ENCODE measurements at regions not wholly inside any gene's neighbourhood (a gene's known extent, or its start where the extent isn't known, plus 50 kb on each side); places are given as distances from the start of the nearest gene placed in this dataset.

DNA sequence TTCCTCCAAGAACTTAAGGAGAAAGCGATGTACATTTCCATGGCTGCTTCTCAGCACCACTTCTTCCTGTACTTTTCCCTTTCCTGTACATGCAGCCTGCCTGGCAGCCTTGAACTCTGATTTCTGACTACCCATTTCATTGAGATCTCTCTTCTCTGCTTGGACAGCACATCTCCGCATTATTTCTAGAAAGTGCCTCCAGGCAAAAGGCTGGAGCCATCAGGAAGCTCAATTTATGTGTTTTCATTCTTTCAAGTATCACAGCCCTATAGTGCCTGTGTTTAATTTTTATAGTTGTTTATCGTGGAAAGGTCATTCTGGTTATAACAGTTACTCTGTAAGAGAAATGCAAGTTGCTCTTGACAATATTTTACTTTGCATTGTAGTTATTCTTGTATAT, 688.0 kb upstream of the ANKRD30A start:
- intact Hi-C loops (cut with DNase I; ENCODE audit: low total_unique reads) = no loop called here
- DNase-seq = no peak
- TF ChIP-seq, protein P1, sequence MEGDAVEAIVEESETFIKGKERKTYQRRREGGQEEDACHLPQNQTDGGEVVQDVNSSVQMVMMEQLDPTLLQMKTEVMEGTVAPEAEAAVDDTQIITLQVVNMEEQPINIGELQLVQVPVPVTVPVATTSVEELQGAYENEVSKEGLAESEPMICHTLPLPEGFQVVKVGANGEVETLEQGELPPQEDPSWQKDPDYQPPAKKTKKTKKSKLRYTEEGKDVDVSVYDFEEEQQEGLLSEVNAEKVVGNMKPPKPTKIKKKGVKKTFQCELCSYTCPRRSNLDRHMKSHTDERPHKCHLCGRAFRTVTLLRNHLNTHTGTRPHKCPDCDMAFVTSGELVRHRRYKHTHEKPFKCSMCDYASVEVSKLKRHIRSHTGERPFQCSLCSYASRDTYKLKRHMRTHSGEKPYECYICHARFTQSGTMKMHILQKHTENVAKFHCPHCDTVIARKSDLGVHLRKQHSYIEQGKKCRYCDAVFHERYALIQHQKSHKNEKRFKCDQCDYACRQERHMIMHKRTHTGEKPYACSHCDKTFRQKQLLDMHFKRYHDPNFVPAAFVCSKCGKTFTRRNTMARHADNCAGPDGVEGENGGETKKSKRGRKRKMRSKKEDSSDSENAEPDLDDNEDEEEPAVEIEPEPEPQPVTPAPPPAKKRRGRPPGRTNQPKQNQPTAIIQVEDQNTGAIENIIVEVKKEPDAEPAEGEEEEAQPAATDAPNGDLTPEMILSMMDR (IDR thresholded peaks at IDR 0.05) = no peak
- no peak for TF ChIP-seq POLR2A (IDR thresholded peaks at IDR 0.05)
- no peak for TF ChIP-seq EP300 (IDR thresholded peaks at IDR 0.05)
- no peak for TF ChIP-seq POLR2AphosphoS5 (IDR thresholded peaks at IDR 0.05)
- 44 to 82% (median 81%) methylated on average over 3 of the region's 3 CpGs for WGBS, 5 donors
- H3K27me3 ChIP-seq = no peaks in the 10 kb centered on the region
- no peaks in the 10 kb centered on the region for H3K9me3 ChIP-seq
- H3K4me1 ChIP-seq = no peaks in the 10 kb centered on the region
- H3K36me3 ChIP-seq = no peaks in the 10 kb centered on the region
- no peak overlapping the region for H3K4me3 ChIP-seq
- no peak overlapping the region for H3K27ac ChIP-seq

DNA sequence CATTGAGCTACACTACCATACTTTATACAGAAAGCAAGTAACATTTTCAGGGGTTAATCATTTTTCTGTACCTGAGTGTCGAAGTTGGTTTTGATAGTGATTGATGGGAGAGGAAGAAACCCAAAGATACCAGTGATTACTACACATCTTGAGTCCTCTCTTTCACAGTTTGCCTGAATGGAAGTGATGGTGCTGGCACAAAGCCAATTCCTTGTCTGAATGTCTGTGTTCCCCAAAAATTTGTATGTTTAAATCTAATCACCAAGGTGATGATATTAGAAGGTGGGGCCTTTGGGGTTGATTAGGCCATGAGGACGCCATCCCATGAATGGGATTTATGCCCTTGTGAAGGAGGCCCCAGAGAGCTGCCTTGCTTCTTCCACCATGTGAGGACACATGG, 696.9 kb upstream of the ANKRD30A start:
- TF ChIP-seq POLR2A (IDR thresholded peaks at IDR 0.05) (no peak), EP300 (IDR thresholded peaks at IDR 0.05) (no peak), POLR2AphosphoS5 (IDR thresholded peaks at IDR 0.05) (no peak)
- TF ChIP-seq, protein P1 (IDR thresholded peaks at IDR 0.05) = no peak
- Histone ChIP-seq H3K4me3 (no peak overlapping the region), H3K27ac (no peak overlapping the region), H3K36me3 (no peaks in the 10 kb centered on the region), H3K4me1 (peaks cover 0 to 7% (median 2%) of the 10 kb centered on the region in 4 donors), H3K27me3 (no peaks in the 10 kb centered on the region), H3K9me3 (no peaks in the 10 kb centered on the region)
- 89 to 96% (median 94%) methylated on average over 2 of the region's 2 CpGs for WGBS, 5 donors
- intact Hi-C loops (cut with DNase I; ENCODE audit: low total_unique reads) = no loop called here
- DNase-seq = no peak

DNA sequence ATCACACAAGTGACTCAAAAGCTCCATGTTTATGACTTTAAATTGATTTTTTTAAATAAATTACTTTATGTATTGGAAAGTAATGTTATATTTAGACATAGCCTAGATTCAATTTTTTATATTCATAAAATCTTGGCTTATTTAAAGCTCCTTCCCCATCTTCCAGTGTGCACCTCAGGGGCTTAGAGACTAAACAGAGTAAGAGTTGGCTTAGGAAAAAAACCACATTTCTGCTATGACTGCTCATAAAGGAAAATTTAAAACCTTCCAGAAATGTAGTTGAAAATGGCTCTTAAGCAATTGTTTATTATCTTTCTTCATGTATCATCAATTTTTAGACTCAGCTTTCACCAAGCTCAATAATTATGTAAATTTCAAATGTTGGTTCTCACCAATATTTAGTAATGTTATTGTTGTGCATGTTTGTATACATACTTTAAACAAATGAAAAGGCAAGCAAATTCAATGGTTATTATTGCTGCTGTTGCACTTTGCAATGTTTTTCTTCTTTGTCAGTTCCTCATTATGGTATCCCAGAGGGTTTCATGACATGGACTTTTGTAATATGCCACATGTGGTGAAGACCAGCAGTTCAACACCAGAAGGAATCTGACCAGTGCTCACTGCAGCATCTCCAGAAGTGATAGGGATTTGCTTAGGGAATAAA, 700.1 kb upstream of the ANKRD30A start:
- Histone ChIP-seq H3K27ac (no peak overlapping the region), H3K4me1 (peaks cover 0 to 7% (median 2%) of the 10 kb centered on the region in 4 donors), H3K4me3 (no peak overlapping the region), H3K27me3 (no peaks in the 10 kb centered on the region), H3K9me3 (no peaks in the 10 kb centered on the region), H3K36me3 (no peaks in the 10 kb centered on the region)
- intact Hi-C loops (cut with DNase I; ENCODE audit: low total_unique reads) = no loop called here
- DNase-seq = peak in 1 of 2 donors; percentile 32
- TF ChIP-seq, protein P1 (IDR thresholded peaks at IDR 0.05) = no peak
- TF ChIP-seq POLR2AphosphoS5 (IDR thresholded peaks at IDR 0.05) (no peak), POLR2A (IDR thresholded peaks at IDR 0.05) (no peak), EP300 (IDR thresholded peaks at IDR 0.05) (no peak)

DNA sequence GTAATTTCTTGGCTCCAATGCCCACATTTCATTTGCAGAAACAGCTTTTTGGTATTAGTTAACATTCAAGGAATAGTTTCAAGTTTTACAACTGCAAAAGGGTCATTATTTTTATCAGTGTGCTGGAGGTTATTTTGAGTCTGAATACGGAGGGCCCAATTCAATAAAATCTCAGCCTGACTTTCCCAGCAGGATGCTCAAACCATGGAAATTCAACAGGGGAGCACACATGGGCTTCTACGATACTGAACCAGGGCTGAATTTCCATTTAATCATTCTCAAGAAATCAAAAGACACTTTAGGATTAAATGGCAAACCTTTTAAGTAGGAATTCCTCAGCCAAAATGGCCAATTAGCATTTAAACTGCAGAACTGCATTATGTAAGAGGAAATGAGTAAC, 700.9 kb upstream of the ANKRD30A start:
- WGBS, 5 donors = 75 to 96% (median 91%) methylated on average over 2 of the region's 2 CpGs

More for the DNA sequence above, 700.9 kb upstream of the ANKRD30A start:
- Histone ChIP-seq H3K27ac (no peak overlapping the region), H3K36me3 (no peaks in the 10 kb centered on the region), H3K27me3 (no peaks in the 10 kb centered on the region), H3K9me3 (no peaks in the 10 kb centered on the region), H3K4me1 (peaks cover 0 to 7% (median 2%) of the 10 kb centered on the region in 4 donors), H3K4me3 (no peak overlapping the region)
- TF ChIP-seq POLR2AphosphoS5 (IDR thresholded peaks at IDR 0.05) (no peak), POLR2A (IDR thresholded peaks at IDR 0.05) (no peak), EP300 (IDR thresholded peaks at IDR 0.05) (no peak)
- TF ChIP-seq, protein P1 (IDR thresholded peaks at IDR 0.05) = no peak
- DNase-seq = no peak
- intact Hi-C loops (cut with DNase I; ENCODE audit: low total_unique reads) = no loop called here
